ENCODE measurements at regions not wholly inside any gene's neighbourhood (a gene's known extent, or its start where the extent isn't known, plus 50 kb on each side); places are given as distances from the start of the nearest gene placed in this dataset.

- no peak overlapping the region for H3K4me3 ChIP-seq (ENCODE audit: low read depth, low read length)
- no peak for TF ChIP-seq CTCF (IDR thresholded peaks at IDR 0.05; ENCODE audit: control insufficient read depth, extremely low read depth, insufficient read depth)
- DNase-seq (ENCODE audit: low read depth): no peak
Observed at GRCh38 chr6:155523821-155524651, 68.4 kb upstream of the NOX3 start.

DNA sequence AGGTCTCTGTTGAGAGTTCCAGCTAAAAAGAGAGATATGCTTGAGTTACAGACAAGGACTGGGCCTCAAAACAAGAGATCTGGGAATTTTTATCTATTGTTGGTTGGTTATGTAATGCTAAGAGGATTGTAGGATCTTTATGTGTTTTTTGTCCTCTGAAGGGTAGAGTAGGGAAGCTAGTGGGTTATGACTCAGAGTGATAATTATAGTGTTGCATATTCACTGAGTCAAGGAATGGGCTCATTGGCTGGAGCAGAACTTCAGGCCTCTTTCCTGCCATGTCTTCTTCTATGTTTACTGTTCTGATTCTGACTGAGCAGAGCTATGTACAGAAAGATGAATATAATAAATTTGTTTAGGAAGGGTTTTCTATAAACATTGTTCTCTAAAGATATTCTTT is 66.1 kb upstream of the NOX3 start:
- H3K4me3 ChIP-seq (ENCODE audit: low read depth, low read length): no peak overlapping the region
- no peak for DNase-seq (ENCODE audit: low read depth)
- no peak for TF ChIP-seq CTCF (IDR thresholded peaks at IDR 0.05; ENCODE audit: control insufficient read depth, extremely low read depth, insufficient read depth)

- no peak overlapping the region for H3K4me3 ChIP-seq (ENCODE audit: low read depth, low read length)
- no peak for DNase-seq (ENCODE audit: low read depth)
- no peak for TF ChIP-seq CTCF (IDR thresholded peaks at IDR 0.05; ENCODE audit: control insufficient read depth, extremely low read depth, insufficient read depth)
Observed at GRCh38 chr6:155520078-155520477, 64.4 kb upstream of the NOX3 start.

GRCh38 chr6:155519176-155519738 is 63.6 kb upstream of the NOX3 start:
- no peak for DNase-seq (ENCODE audit: low read depth)
- TF ChIP-seq CTCF (IDR thresholded peaks at IDR 0.05; ENCODE audit: control insufficient read depth, extremely low read depth, insufficient read depth): no peak
- no peak overlapping the region for H3K4me3 ChIP-seq (ENCODE audit: low read depth, low read length)

GRCh38 chr6:155517294-155517693 is 61.7 kb upstream of the NOX3 start:
- DNase-seq (ENCODE audit: low read depth): no peak
- H3K4me3 ChIP-seq (ENCODE audit: low read depth, low read length): peak overlapping the region; percentile 39
- TF ChIP-seq CTCF (IDR thresholded peaks at IDR 0.05; ENCODE audit: control insufficient read depth, extremely low read depth, insufficient read depth): no peak

DNA sequence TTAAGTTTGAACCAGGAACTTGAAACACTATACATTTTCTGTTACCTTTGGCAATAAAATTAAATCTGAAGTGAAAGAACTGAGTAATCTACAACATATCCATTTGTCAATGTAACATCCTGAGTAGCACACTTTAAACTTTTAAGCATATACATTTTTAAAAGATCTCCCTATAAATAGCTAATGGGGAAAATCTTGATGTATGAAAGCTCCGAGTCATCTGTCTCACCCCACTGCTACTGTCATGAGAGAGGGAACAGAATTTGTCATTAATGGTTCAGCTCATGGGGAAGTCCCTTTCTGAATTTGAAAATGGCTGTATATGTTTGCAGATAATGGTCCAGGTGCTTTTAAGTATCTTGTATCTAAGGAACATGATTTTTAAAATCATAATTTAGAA is 55.2 kb upstream of the NOX3 start:
- no peak for TF ChIP-seq CTCF (IDR thresholded peaks at IDR 0.05; ENCODE audit: control insufficient read depth, extremely low read depth, insufficient read depth)
- no peak for DNase-seq (ENCODE audit: low read depth)
- no peak overlapping the region for H3K4me3 ChIP-seq (ENCODE audit: low read depth, low read length)

Data from LNCaP clone FGC (cell line).